H54 (cell line): ENCODE measurements at regions not wholly inside any gene's neighbourhood (a gene's known extent, or its start where the extent isn't known, plus 50 kb on each side); places are given as distances from the start of the nearest gene placed in this dataset.
A peak's percentile ranks its signal among the peaks of the same experiment; 100 is the strongest.

Experiments used
- DNase-seq: peaks from one replicate; pipeline ENCODE4 v3.0.0; 2011; ENCODE audit warnings: low spot score, mixed read lengths; ENCODE audit not compliant: insufficient read length
- FAIRE-seq: peaks from 3 replicates; lab custom pipeline; 2011; peaks lifted over from hg19 to GRCh38; lab: Jason Lieb, UNC
- POLR2A ChIP-seq: IDR thresholded peaks from 2 replicates; pipeline ENCODE4 v1.6.1; 2011; ENCODE audit warnings: low read depth, mild to moderate bottlenecking, low read length

DNA sequence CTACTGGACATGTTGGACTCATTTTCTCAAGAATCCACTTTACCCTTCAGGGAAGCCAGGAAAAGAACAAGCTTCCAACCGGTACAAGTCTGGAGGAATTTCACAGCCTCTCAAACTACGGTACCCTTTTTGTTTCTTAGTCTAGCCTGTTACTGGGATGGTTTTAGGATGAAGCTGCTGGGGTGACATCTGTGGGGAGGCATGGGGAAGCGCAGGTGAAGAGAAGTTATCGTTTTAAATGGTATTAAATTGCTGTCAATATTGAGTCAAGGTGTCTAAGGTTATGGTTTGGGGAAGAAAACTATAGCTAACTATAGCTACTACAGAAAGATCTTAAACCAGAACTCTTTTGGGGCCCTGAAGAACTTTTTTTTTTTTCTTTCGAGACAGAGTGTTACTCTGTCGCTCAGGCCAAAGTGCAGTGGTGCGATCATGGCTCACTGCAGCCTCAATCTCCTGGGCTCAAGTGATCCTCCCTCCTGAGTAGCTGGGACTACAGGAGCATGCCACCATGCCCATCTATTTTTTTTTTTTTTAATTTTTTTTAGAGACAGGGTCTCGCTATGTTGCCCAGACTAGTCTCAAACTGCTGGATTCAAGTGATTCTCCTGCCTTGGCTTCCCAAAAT is 128.7 kb downstream of the RIN2 start:
- DNase-seq (no peak), FAIRE-seq (no peak)
- no peak for TF ChIP-seq POLR2A

DNA sequence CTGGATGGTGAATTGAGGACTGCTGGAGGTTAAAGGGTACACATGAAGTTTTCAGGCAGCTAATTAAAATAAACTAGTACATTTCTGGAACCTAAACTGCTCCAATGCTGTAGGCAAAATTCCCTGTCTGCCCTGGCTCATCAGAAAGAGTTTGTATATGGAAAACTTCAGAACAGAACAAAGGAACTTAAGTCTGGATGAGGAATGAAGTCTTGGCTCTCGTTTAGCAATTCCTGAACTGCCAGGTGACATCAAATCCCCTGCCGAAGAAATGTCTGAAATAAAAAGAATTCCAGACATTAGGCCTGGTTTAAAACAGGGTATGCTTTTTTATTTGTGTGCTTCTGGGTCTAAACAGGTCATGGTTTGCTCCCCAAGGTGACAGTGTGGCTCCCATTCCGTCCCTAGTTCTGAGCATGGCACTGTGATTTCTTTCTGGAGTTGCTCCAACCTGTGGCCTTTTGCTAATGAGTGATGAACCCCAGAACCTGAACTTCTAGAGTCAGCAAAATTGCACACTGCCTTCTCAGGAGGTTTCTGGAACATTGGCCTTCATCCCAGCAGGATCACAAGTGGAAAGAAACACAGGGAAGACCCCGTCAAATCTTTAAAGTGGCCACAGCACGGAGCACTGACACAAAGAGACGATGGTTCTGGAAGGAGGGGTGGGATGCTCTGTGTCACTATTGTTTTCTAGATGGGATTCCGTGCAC is 129.4 kb upstream of the NAA20 start:
- no peak for TF ChIP-seq POLR2A
- FAIRE-seq (no peak), DNase-seq (no peak)

DNA sequence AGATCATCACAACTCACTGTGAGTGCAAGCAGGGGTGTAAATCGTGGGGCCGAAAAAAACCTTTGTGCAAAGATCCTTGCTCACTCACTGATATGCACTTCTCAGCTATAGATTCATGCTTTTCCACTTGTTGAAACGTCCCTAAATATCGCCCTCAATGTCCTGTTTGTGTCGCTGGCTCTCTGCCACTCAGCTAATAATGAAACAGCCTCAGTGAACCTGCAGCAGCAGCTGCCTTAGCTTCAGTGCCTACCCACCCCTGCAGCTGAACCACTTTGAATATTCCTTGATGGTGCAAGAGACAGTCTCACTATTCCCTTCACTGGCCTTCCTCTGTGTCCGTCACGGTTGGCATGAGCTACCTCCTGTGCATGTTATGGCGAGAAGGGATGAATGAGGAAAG is 128.9 kb upstream of the NAA20 start:
- FAIRE-seq (no peak), DNase-seq (no peak)
- TF ChIP-seq POLR2A: no peak

DNA sequence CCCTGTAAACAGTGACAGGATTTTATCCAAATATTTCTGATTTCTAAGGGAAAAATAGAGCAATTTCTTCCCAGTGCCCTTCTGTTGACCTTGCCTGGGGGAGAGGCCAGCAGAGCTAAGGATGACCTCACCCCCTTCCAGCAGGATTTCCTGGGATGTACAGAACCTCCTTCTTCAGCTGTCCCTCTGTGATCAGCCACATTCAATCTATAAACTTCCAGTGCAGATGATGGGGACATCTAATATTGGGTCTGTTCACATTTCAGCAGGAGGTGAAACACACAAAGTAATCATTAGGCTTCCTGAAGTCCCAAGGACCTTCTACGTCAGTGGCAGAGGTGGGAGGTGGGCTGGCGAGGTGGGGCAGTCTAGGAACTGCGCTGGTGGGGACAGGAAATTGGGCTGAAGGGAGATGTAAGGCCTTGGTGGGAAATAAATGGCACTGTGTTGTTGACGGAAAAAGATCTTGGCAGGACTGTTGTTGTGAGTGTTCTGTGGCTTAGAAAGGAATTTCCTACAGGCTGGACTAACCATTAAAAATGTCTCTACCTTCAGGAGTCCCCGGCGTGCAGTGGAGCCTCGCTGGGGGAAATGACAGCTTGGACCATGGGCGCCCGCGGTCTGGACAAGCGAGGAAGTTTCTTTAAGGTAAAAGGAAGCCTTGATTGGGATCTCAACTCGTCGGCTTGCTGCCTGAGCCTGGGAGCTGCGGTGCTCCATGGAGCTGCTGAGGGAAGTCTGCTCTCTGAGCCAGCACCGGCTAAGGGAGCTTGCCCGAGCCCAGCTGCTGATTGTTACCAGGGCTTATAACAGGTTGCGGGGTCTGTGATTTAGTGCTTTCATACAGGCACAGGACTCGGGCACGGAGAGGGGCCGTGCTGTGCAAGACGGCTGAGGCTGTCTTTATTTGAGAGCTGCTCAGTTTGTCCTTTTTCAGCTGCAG is 127.9 kb upstream of the NAA20 start:
- no peak for FAIRE-seq
- TF ChIP-seq POLR2A: no peak
- DNase-seq: peak; percentile 57

DNA sequence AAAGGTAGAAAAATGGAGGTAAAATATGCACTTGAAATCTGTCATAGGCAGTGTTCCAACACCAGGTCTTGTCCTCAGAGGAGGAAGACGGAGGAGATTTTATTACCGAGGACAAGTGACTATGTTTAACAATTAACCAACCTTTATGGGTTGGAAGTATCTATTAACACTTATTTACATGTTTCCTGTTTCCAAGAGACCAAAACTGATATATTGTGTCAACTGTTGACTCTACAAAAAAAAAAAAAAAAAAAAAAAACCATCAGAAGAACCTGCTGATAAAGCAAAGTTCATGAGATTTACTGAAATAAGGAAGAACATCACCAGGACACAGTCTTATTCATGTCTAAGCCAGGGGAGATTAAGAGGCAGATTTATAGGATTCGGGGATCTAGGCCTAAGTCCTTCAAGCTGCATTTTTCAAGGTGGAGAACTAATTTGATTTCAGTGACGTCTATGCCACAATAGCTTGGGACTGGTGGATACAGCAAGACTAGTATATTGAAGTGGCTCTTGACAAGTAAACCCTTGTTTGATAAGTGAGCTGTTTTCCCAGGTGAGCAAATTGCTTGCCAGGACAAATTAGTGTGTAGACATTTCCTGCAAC is 126.6 kb upstream of the NAA20 start:
- no peak for FAIRE-seq
- no peak for DNase-seq
- TF ChIP-seq POLR2A: no peak

DNA sequence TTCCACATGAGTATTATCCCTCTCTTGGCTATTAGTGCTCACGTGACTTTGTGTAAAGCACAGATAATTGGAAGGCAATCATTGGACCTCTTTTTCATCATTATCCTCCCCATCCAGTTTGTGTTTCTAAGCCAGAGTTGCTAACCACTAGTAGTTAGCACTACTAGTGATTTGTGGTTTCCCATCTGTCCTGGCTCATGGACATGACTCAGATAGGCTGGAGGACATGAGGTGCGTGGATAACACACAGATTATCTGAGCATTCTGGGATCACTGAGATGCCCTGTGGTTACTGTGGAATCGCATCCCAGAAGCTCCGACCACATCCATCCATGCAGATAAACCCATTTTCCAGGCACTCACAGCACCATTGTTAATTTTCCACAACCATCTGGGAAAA is 123.8 kb upstream of the NAA20 start:
- DNase-seq (no peak), FAIRE-seq (no peak)
- TF ChIP-seq POLR2A: no peak

DNA sequence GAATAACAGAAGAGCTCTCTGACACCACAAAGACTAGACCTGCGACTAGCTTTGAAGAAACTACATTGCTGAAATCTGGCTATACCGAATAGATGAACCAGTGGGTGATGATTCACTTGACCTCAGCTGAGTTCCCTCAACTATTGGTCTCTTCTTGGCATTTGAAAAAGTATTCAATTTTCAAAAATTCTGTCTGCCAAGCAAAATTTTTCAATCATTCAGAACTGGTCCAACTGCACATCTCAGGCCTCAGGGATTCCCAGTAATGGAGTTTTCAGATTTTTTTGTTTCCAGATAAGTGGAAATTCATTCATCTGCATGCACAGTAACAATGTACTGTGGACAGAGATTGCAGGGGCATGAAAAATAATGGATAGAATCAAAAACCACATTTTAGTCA is 121.4 kb upstream of the NAA20 start:
- TF ChIP-seq POLR2A: no peak
- FAIRE-seq (no peak), DNase-seq (no peak)

DNA sequence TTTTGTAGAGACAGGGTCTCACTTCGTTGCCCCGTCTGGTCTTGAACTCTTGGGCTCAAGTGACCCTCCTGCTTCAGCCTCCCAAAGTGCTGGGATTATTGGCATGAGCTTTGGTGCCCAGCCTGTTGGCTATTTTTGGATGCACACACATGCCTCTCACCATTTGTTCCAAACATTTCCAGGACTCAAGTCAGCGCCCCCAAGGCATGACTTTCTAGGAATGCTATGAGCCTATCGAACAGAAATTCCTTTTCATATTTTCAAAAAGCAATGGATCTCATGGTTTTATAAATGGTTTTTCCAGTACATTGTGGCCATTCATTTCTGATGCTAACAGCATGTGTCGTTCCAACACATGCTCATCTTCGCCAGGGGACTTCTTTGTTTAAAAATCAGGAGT is 119.3 kb upstream of the NAA20 start:
- TF ChIP-seq POLR2A: no peak
- no peak for DNase-seq
- no peak for FAIRE-seq

DNA sequence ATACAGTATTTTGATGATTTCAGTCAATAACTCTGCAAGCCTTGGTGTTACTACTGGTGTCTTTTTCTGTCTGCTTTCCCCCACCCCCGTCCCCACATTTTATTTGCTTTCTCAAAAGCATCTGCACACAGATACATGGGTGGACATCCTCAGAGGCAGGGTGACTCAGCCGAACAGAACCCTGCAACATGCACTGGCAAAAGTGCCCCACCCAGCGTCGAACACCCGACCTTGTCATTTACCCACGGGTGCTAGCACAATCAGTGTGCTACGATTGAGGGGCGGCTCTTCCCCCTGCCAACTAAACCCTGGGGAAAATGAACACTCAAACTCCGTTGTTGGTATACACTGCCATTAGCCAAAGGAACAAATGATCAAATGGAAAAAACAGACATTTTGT is 115.9 kb upstream of the NAA20 start:
- DNase-seq: no peak
- TF ChIP-seq POLR2A: no peak
- FAIRE-seq: no peak

DNA sequence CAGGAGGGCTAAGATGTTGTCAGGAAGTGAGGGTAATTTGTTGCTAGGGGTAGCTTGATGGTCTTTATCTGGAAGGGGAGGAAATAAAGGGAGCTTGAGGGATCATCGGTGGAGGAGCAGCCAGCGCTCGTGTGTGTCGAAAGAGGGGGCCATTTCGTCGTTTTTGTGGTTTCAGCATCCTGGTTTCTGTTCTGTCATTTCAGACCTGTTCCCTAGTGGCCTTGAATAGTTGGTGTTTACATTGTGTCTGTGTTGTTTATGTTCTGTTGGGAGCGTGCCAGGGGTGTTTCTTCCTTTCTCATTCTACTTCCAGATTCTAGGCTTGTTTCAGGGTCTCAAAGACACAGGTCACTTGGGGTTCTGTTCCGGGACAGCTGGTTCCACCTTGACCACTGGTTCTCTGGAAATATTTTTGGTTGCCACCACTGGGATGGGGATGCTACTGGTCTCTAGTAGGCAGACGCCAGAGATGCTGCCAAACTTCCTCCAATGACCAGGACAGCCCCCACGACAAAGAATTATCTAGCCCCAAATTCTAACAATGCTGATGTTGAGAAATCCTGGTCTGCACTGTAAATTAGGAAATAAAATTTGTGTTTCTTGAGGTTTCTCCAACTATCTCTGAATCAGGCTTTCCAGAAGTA is 113.9 kb upstream of the NAA20 start:
- DNase-seq: no peak
- no peak for FAIRE-seq
- no peak for TF ChIP-seq POLR2A

DNA sequence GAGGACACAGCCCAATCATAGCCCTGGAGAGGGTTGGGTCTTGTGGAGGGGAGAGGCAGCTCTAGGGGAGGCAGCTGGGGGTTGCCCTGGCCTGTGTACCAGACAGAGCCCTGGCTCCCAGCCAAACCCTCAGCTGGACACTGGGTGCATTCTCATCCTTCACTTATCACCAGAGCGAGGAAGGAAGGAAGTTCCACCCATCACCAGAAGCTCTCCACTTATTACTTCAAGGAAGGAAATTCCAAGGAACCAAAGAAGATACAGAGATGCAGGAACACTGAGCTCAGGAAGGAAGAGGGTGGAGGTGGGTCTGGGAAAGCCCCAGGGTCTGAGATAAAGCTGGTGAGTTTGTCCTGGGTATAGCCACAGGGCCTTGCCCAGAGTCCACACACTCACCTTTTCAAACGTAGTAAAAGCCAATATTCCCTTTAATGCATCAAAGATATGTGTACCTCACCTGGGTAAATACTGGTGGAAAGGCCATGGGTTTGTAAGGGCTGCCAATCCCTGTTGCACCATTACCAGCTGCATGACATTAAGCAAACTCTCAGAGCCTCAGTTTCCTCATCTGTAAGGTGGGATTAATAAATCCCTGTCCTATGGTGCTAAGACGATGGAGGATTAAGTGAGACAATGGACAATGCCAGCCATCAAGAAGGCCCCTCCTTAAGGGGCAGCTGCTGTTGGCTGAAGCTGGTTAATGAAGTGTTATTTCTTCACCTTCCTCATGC is 109.7 kb upstream of the NAA20 start:
- no peak for TF ChIP-seq POLR2A
- no peak for FAIRE-seq
- DNase-seq: no peak

DNA sequence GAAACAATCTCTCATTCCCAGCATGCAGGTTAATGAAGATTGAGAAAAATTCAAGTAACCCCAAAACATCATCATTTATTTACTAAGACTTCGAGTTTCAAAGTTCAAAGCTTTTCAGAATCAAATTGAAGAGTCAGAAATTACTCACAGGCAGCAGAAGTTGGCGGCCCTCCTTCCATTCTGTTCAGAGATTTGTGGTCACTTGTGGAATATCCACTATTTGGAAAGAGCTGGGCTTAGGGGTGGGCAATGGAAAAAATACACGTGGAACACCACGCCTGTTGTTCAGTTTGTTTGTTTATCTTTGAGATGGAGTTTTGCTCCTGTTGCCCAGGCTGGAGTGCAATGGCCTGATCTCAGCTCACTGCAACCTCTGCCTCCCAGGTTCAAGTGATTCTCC is 108.6 kb upstream of the NAA20 start:
- no peak for TF ChIP-seq POLR2A
- no peak for DNase-seq
- no peak for FAIRE-seq

DNA sequence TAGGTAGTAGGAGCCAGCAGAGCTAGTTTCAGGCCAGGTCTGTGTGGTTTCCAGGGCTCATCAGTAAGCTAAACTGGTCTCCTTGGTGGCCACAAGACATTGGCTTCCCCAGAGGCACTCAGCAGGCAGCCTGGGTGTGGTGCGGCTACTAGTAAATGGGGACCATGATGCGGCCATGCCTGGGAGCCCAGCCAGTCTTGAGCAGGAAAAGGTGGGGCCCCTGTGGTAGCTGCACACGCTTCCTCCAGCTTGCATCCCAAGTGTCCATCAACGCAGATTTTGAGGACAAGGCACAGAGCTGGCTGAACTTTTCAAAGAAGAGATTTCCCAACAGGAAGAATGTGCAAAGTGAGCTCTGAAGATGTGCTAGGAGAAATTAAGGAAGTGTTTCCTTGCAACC is 107.4 kb upstream of the NAA20 start:
- DNase-seq (peak; percentile 50), FAIRE-seq (no peak)
- no peak for TF ChIP-seq POLR2A
